Transverse colon (tissue), 4 donors: ENCODE measurements at regions not wholly inside any gene's neighbourhood (a gene's known extent, or its start where the extent isn't known, plus 50 kb on each side); places are given as distances from the start of the nearest gene placed in this dataset.

Experiments used
- EP300 ChIP-seq: sonication (generic); formaldehyde crosslinking; IDR thresholded peaks from one replicate; pipeline ENCODE4 v1.6.1; 2017; ENCODE audit warnings: antibody characterized with exemption, low read depth
- POLR2A ChIP-seq: fragments of 450-650 bp; IDR thresholded peaks from one replicate; pipeline ENCODE4 v1.6.1; 2016; ENCODE audit warnings: antibody characterized with exemption, mild to moderate bottlenecking, moderate library complexity
- POLR2AphosphoS5 ChIP-seq, 3 donors: sonication (generic); formaldehyde crosslinking; IDR thresholded peaks; one replicate each; pipeline ENCODE4 v1.6.1; 2016; ENCODE audit warnings: antibody characterized with exemption in 3 of 3
- TF ChIP-seq, protein P1 (sequence below), 5 experiments: fragments of 200-600 bp in 3 of 5; fragments of 450-650 bp in 2 of 5; sonication (generic) in 3 of 5; IDR thresholded peaks; 1 replicate in 2 of 5; 2 replicates in 3 of 5; pipeline ENCODE4 v1.5.1; 2016 to 2017; ENCODE audit warnings: antibody characterized with exemption in 5 of 5, inconsistent platforms in 3 of 5, mild to moderate bottlenecking in 2 of 5, moderate library complexity in 1 of 5

- TF ChIP-seq, protein P1, sequence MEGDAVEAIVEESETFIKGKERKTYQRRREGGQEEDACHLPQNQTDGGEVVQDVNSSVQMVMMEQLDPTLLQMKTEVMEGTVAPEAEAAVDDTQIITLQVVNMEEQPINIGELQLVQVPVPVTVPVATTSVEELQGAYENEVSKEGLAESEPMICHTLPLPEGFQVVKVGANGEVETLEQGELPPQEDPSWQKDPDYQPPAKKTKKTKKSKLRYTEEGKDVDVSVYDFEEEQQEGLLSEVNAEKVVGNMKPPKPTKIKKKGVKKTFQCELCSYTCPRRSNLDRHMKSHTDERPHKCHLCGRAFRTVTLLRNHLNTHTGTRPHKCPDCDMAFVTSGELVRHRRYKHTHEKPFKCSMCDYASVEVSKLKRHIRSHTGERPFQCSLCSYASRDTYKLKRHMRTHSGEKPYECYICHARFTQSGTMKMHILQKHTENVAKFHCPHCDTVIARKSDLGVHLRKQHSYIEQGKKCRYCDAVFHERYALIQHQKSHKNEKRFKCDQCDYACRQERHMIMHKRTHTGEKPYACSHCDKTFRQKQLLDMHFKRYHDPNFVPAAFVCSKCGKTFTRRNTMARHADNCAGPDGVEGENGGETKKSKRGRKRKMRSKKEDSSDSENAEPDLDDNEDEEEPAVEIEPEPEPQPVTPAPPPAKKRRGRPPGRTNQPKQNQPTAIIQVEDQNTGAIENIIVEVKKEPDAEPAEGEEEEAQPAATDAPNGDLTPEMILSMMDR (IDR thresholded peaks at IDR 0.05): no peak
- no peak for TF ChIP-seq POLR2A
- TF ChIP-seq EP300: no peak
- TF ChIP-seq POLR2AphosphoS5 (IDR thresholded peaks at IDR 0.05): no peak
Measured at GRCh38 chr3:46090161-46090591, 62.9 kb upstream of the XCR1 start.
